GM13976 (cell line): ENCODE measurements at regions not wholly inside any gene's neighbourhood (a gene's known extent, or its start where the extent isn't known, plus 50 kb on each side); places are given as distances from the start of the nearest gene placed in this dataset.
"Not testable (repeated sequence)": the region's sequence is repeated elsewhere in the genome, so short reads cannot be mapped to it uniquely, and the experiment has no call there.

ENCODE experiments used
- DNase-seq: peaks from one replicate; pipeline ENCODE4 v3.0.0; 2012; ENCODE audit warnings: low spot score
- CTCF ChIP-seq: IDR thresholded peaks from 2 replicates; pipeline ENCODE4 v1.5.1; 2012; ENCODE audit warnings: borderline replicate concordance, mild to moderate bottlenecking; ENCODE audit not compliant: insufficient read depth; ENCODE audit errors: extremely low read depth, missing control alignments, control extremely low read depth
- in situ Hi-C: fragments of 300-500 bp; cut with MboI; formaldehyde crosslinking; loops from one replicate; pipeline ENCODE4 v1.12.0; 2022; ENCODE audit warnings: low sequenced_read_pairs, mixed read lengths, inconsistent platforms; ENCODE audit not compliant: unreplicated experiment

GRCh38 chr3:197618408-197618807 is 62.6 kb upstream of the BDH1 start:
- in situ Hi-C loops, DNase-seq: not testable (repeated sequence)

- TF ChIP-seq CTCF, result no peak
- no peak for DNase-seq
- in situ Hi-C loops, result no loop called here
These were observed 59.7 kb upstream of the BDH1 start for GRCh38 chr3:197615430-197615829.

- in situ Hi-C loops, DNase-seq: not testable (repeated sequence)
These were observed 58.4 kb upstream of the BDH1 start for GRCh38 chr3:197614134-197614533.

GRCh38 chr3:197613199-197613598 is 57.4 kb upstream of the BDH1 start:
- in situ Hi-C loops, result no loop called here
- no peak for DNase-seq
- TF ChIP-seq CTCF, result no peak

GRCh38 chr3:197611255-197611654 is 55.5 kb upstream of the BDH1 start:
- no peak for DNase-seq
- in situ Hi-C loops, result no loop called here
- no peak for TF ChIP-seq CTCF

GRCh38 chr3:197606468-197606867 is 50.7 kb upstream of the BDH1 start:
- in situ Hi-C loops, result loop anchor here (10.0 kb wide), 1 partner anchor 68 kb away; no protein-coding TSS in a partner anchor
- TF ChIP-seq CTCF, result no peak
- DNase-seq, result no peak
